ENCODE measurements at regions not wholly inside any gene's neighbourhood (a gene's known extent, or its start where the extent isn't known, plus 50 kb on each side); places are given as distances from the start of the nearest gene placed in this dataset.

- H3K27ac ChIP-seq (ENCODE audit: low read depth, low read length), result no peak overlapping the region
- H3K4me1 ChIP-seq (ENCODE audit: control insufficient read depth, insufficient read depth, low read length), result no peaks in the 10 kb centered on the region
- no peaks in the 10 kb centered on the region for H3K27me3 ChIP-seq (ENCODE audit: control insufficient read depth, insufficient read depth, low read length)
- H3K36me3 ChIP-seq (ENCODE audit: control insufficient read depth, insufficient read depth, low read length), result no peaks in the 10 kb centered on the region
- no peak overlapping the region for H3K9ac ChIP-seq (ENCODE audit: low read depth, low read length)
- H3K4me3 ChIP-seq (ENCODE audit: low read depth, low read length), result no peak overlapping the region
- H3K9me3 ChIP-seq (ENCODE audit: control insufficient read depth, insufficient read depth, low read length), result no peaks in the 10 kb centered on the region
Measured at GRCh38 chr10:58932577-58933314, 243.7 kb upstream of the PHYHIPL start.

GRCh38 chr10:58936364-58936763 lies 240.1 kb upstream of the PHYHIPL start:
- H3K9me3 ChIP-seq (ENCODE audit: control insufficient read depth, insufficient read depth, low read length), result no peaks in the 10 kb centered on the region
- no peak overlapping the region for H3K27ac ChIP-seq (ENCODE audit: low read depth, low read length)
- no peak overlapping the region for H3K9ac ChIP-seq (ENCODE audit: low read depth, low read length)
- no peak overlapping the region for H3K4me3 ChIP-seq (ENCODE audit: low read depth, low read length)
- no peaks in the 10 kb centered on the region for H3K4me1 ChIP-seq (ENCODE audit: control insufficient read depth, insufficient read depth, low read length)
- H3K27me3 ChIP-seq (ENCODE audit: control insufficient read depth, insufficient read depth, low read length), result no peaks in the 10 kb centered on the region
- H3K36me3 ChIP-seq (ENCODE audit: control insufficient read depth, insufficient read depth, low read length), result no peaks in the 10 kb centered on the region

- Histone ChIP-seq H3K4me3 (ENCODE audit: low read depth, low read length) (no peak overlapping the region), H3K27ac (ENCODE audit: low read depth, low read length) (no peak overlapping the region), H3K9me3 (ENCODE audit: control insufficient read depth, insufficient read depth, low read length) (no peaks in the 10 kb centered on the region), H3K4me1 (ENCODE audit: control insufficient read depth, insufficient read depth, low read length) (no peaks in the 10 kb centered on the region), H3K9ac (ENCODE audit: low read depth, low read length) (no peak overlapping the region), H3K27me3 (ENCODE audit: control insufficient read depth, insufficient read depth, low read length) (no peaks in the 10 kb centered on the region), H3K36me3 (ENCODE audit: control insufficient read depth, insufficient read depth, low read length) (no peaks in the 10 kb centered on the region)
Measured at GRCh38 chr10:58937423-58937822, 239.0 kb upstream of the PHYHIPL start.

GRCh38 chr10:58942724-58943123 lies 233.7 kb upstream of the PHYHIPL start:
- no peaks in the 10 kb centered on the region for H3K9me3 ChIP-seq (ENCODE audit: control insufficient read depth, insufficient read depth, low read length)
- no peaks in the 10 kb centered on the region for H3K27me3 ChIP-seq (ENCODE audit: control insufficient read depth, insufficient read depth, low read length)
- H3K4me1 ChIP-seq (ENCODE audit: control insufficient read depth, insufficient read depth, low read length), result no peaks in the 10 kb centered on the region
- no peak overlapping the region for H3K9ac ChIP-seq (ENCODE audit: low read depth, low read length)
- no peaks in the 10 kb centered on the region for H3K36me3 ChIP-seq (ENCODE audit: control insufficient read depth, insufficient read depth, low read length)
- no peak overlapping the region for H3K4me3 ChIP-seq (ENCODE audit: low read depth, low read length)
- H3K27ac ChIP-seq (ENCODE audit: low read depth, low read length), result no peak overlapping the region

GRCh38 chr10:58943256-58943890 lies 233.1 kb upstream of the PHYHIPL start:
- H3K9ac ChIP-seq (ENCODE audit: low read depth, low read length), result no peak overlapping the region

GRCh38 chr10:58943960-58944359 lies 232.5 kb upstream of the PHYHIPL start:
- H3K27ac ChIP-seq (ENCODE audit: low read depth, low read length), result no peak overlapping the region

More at GRCh38 chr10:58943256-58943890, 233.1 kb upstream of the PHYHIPL start:
- no peaks in the 10 kb centered on the region for H3K9me3 ChIP-seq (ENCODE audit: control insufficient read depth, insufficient read depth, low read length)
- no peak overlapping the region for H3K27ac ChIP-seq (ENCODE audit: low read depth, low read length)
- no peaks in the 10 kb centered on the region for H3K36me3 ChIP-seq (ENCODE audit: control insufficient read depth, insufficient read depth, low read length)
- no peaks in the 10 kb centered on the region for H3K27me3 ChIP-seq (ENCODE audit: control insufficient read depth, insufficient read depth, low read length)
- H3K4me3 ChIP-seq (ENCODE audit: low read depth, low read length), result no peak overlapping the region
- H3K4me1 ChIP-seq (ENCODE audit: control insufficient read depth, insufficient read depth, low read length), result no peaks in the 10 kb centered on the region

GRCh38 chr10:58948303-58948702 lies 228.1 kb upstream of the PHYHIPL start:
- Histone ChIP-seq H3K27ac (ENCODE audit: low read depth, low read length) (no peak overlapping the region), H3K36me3 (ENCODE audit: control insufficient read depth, insufficient read depth, low read length) (no peaks in the 10 kb centered on the region), H3K4me1 (ENCODE audit: control insufficient read depth, insufficient read depth, low read length) (no peaks in the 10 kb centered on the region), H3K9me3 (ENCODE audit: control insufficient read depth, insufficient read depth, low read length) (no peaks in the 10 kb centered on the region), H3K9ac (ENCODE audit: low read depth, low read length) (no peak overlapping the region), H3K4me3 (ENCODE audit: low read depth, low read length) (no peak overlapping the region), H3K27me3 (ENCODE audit: control insufficient read depth, insufficient read depth, low read length) (no peaks in the 10 kb centered on the region)

More at GRCh38 chr10:58943960-58944359, 232.5 kb upstream of the PHYHIPL start:
- Histone ChIP-seq H3K36me3 (ENCODE audit: control insufficient read depth, insufficient read depth, low read length) (no peaks in the 10 kb centered on the region), H3K9me3 (ENCODE audit: control insufficient read depth, insufficient read depth, low read length) (no peaks in the 10 kb centered on the region), H3K4me3 (ENCODE audit: low read depth, low read length) (no peak overlapping the region), H3K27me3 (ENCODE audit: control insufficient read depth, insufficient read depth, low read length) (no peaks in the 10 kb centered on the region), H3K9ac (ENCODE audit: low read depth, low read length) (no peak overlapping the region), H3K4me1 (ENCODE audit: control insufficient read depth, insufficient read depth, low read length) (no peaks in the 10 kb centered on the region)

- H3K4me3 ChIP-seq (ENCODE audit: low read depth, low read length), result no peak overlapping the region
- H3K9me3 ChIP-seq (ENCODE audit: control insufficient read depth, insufficient read depth, low read length), result no peaks in the 10 kb centered on the region
- H3K27ac ChIP-seq (ENCODE audit: low read depth, low read length), result no peak overlapping the region
- H3K4me1 ChIP-seq (ENCODE audit: control insufficient read depth, insufficient read depth, low read length), result no peaks in the 10 kb centered on the region
- no peak overlapping the region for H3K9ac ChIP-seq (ENCODE audit: low read depth, low read length)
- H3K27me3 ChIP-seq (ENCODE audit: control insufficient read depth, insufficient read depth, low read length), result no peaks in the 10 kb centered on the region
- no peaks in the 10 kb centered on the region for H3K36me3 ChIP-seq (ENCODE audit: control insufficient read depth, insufficient read depth, low read length)
Measured at GRCh38 chr10:58950618-58951017, 225.8 kb upstream of the PHYHIPL start.

GRCh38 chr10:58951087-58951486 lies 225.4 kb upstream of the PHYHIPL start:
- Histone ChIP-seq H3K27me3 (ENCODE audit: control insufficient read depth, insufficient read depth, low read length) (no peaks in the 10 kb centered on the region), H3K4me1 (ENCODE audit: control insufficient read depth, insufficient read depth, low read length) (no peaks in the 10 kb centered on the region), H3K36me3 (ENCODE audit: control insufficient read depth, insufficient read depth, low read length) (no peaks in the 10 kb centered on the region), H3K4me3 (ENCODE audit: low read depth, low read length) (no peak overlapping the region), H3K9ac (ENCODE audit: low read depth, low read length) (no peak overlapping the region), H3K9me3 (ENCODE audit: control insufficient read depth, insufficient read depth, low read length) (no peaks in the 10 kb centered on the region), H3K27ac (ENCODE audit: low read depth, low read length) (no peak overlapping the region)

- Histone ChIP-seq H3K36me3 (ENCODE audit: control insufficient read depth, insufficient read depth, low read length) (no peaks in the 10 kb centered on the region), H3K27me3 (ENCODE audit: control insufficient read depth, insufficient read depth, low read length) (no peaks in the 10 kb centered on the region), H3K9ac (ENCODE audit: low read depth, low read length) (no peak overlapping the region), H3K9me3 (ENCODE audit: control insufficient read depth, insufficient read depth, low read length) (no peaks in the 10 kb centered on the region), H3K4me3 (ENCODE audit: low read depth, low read length) (no peak overlapping the region), H3K27ac (ENCODE audit: low read depth, low read length) (no peak overlapping the region), H3K4me1 (ENCODE audit: control insufficient read depth, insufficient read depth, low read length) (no peaks in the 10 kb centered on the region)
Measured at GRCh38 chr10:58951746-58952145, 224.7 kb upstream of the PHYHIPL start.

GRCh38 chr10:58952162-58952601 lies 224.3 kb upstream of the PHYHIPL start:
- Histone ChIP-seq H3K27ac (ENCODE audit: low read depth, low read length) (no peak overlapping the region), H3K4me1 (ENCODE audit: control insufficient read depth, insufficient read depth, low read length) (no peaks in the 10 kb centered on the region), H3K9me3 (ENCODE audit: control insufficient read depth, insufficient read depth, low read length) (no peaks in the 10 kb centered on the region), H3K9ac (ENCODE audit: low read depth, low read length) (no peak overlapping the region), H3K36me3 (ENCODE audit: control insufficient read depth, insufficient read depth, low read length) (no peaks in the 10 kb centered on the region), H3K4me3 (ENCODE audit: low read depth, low read length) (no peak overlapping the region), H3K27me3 (ENCODE audit: control insufficient read depth, insufficient read depth, low read length) (no peaks in the 10 kb centered on the region)
